Smooth muscle cell (in vitro differentiated cells): ENCODE measurements at regions not wholly inside any gene's neighbourhood (a gene's known extent, or its start where the extent isn't known, plus 50 kb on each side); places are given as distances from the start of the nearest gene placed in this dataset.

Source experiments
- DNase-seq: peaks from one replicate; lab custom pipeline; 2025; ENCODE audit not compliant: unreplicated experiment; lab: John Stamatoyannopoulos, UW
- H2AFZ ChIP-seq: fragments of 200-600 bp; sonication (generic); 2 replicates; pipeline ENCODE4 v1.6.0; 2016; ENCODE audit warnings: antibody characterized with exemption, low read depth, mild to moderate bottlenecking
- H3F3A ChIP-seq: fragments of 200-600 bp; sonication (generic); 2 replicates; pipeline ENCODE4 v1.6.0; 2017; ENCODE audit warnings: antibody characterized with exemption, low read depth
- H3K27ac ChIP-seq: fragments of 200-600 bp; sonication (generic); 2 replicates; pipeline ENCODE4 v1.5.1; 2016; ENCODE audit warnings: low read depth, mild to moderate bottlenecking
- H3K27me3 ChIP-seq: fragments of 200-600 bp; sonication (generic); 2 replicates; pipeline ENCODE4 v1.6.1; 2016; ENCODE audit warnings: low read depth, mild to moderate bottlenecking
- H3K36me3 ChIP-seq: fragments of 200-600 bp; sonication (generic); 2 replicates; pipeline ENCODE4 v1.5.1; 2016; ENCODE audit warnings: low read depth
- H3K4me1 ChIP-seq: fragments of 200-600 bp; sonication (generic); 2 replicates; pipeline ENCODE4 v1.5.1; 2016; ENCODE audit warnings: low read depth
- H3K4me2 ChIP-seq: fragments of 200-600 bp; sonication (generic); 2 replicates; pipeline ENCODE4 v1.6.0; 2016; ENCODE audit warnings: mild to moderate bottlenecking
- H3K4me3 ChIP-seq: fragments of 200-600 bp; sonication (generic); 2 replicates; pipeline ENCODE4 v1.5.1; 2016; ENCODE audit warnings: mild to moderate bottlenecking
- H3K79me2 ChIP-seq: fragments of 200-600 bp; sonication (generic); 2 replicates; pipeline ENCODE4 v1.6.0; 2016; ENCODE audit warnings: low read depth, mild to moderate bottlenecking
- H3K9ac ChIP-seq: fragments of 200-600 bp; sonication (generic); 2 replicates; pipeline ENCODE4 v1.6.0; 2016; ENCODE audit warnings: low read depth
- H3K9me3 ChIP-seq: fragments of 200-600 bp; sonication (generic); replicated peaks from 2 replicates; pipeline ENCODE4 v1.5.1; 2016; ENCODE audit warnings: low read depth
- H4K20me1 ChIP-seq: fragments of 200-600 bp; sonication (generic); 2 replicates; pipeline ENCODE4 v1.6.0; 2016; ENCODE audit warnings: low read depth
- WGBS: methylation state at CpG from one replicate; pipeline ENCODE4 v1.1.7; 2016; ENCODE audit warnings: low lambda C conversion rate; 5-methylcytosine and 5-hydroxymethylcytosine counted together
- TF ChIP-seq, protein P1 (sequence below): fragments of 200-600 bp; sonication (generic); IDR thresholded peaks from 2 replicates; pipeline ENCODE4 v1.5.1; 2017; ENCODE audit warnings: borderline replicate concordance, mild to moderate bottlenecking, antibody characterized with exemption; ENCODE audit not compliant: insufficient read depth, poor library complexity, severe bottlenecking

DNA sequence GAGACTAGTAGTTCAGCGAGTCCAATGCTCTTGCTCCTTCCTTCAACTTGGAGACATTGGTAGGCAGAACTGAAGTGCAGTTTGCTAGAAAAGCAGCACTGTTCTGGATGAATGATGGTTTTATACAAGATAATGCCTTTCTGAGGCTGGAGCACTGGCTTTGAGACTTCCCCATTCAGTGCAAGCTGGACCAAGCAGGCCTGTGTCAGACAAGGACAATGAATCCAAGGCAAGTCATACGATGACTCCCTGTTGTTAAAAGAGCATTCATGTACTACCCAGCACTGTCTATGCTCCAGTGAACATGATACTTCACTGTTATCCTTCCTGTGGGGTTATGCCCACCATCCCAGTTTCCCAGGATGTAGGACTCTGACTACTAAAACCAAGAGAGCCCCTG, 242.3 kb upstream of the RAG2 start:
- Histone ChIP-seq H3F3A (no peaks in the 10 kb centered on the region), H3K9ac (no peak overlapping the region), H3K79me2 (no peaks in the 10 kb centered on the region), H3K27ac (no peak overlapping the region), H3K4me2 (no peak overlapping the region), H3K4me3 (no peak overlapping the region), H3K36me3 (no peaks in the 10 kb centered on the region), H4K20me1 (no peaks in the 10 kb centered on the region), H3K4me1 (no peaks in the 10 kb centered on the region), H3K27me3 (peaks cover 5% of the 10 kb centered on the region), H3K9me3 (no peaks in the 10 kb centered on the region), H2AFZ (no peak overlapping the region)
- TF ChIP-seq, protein P1, sequence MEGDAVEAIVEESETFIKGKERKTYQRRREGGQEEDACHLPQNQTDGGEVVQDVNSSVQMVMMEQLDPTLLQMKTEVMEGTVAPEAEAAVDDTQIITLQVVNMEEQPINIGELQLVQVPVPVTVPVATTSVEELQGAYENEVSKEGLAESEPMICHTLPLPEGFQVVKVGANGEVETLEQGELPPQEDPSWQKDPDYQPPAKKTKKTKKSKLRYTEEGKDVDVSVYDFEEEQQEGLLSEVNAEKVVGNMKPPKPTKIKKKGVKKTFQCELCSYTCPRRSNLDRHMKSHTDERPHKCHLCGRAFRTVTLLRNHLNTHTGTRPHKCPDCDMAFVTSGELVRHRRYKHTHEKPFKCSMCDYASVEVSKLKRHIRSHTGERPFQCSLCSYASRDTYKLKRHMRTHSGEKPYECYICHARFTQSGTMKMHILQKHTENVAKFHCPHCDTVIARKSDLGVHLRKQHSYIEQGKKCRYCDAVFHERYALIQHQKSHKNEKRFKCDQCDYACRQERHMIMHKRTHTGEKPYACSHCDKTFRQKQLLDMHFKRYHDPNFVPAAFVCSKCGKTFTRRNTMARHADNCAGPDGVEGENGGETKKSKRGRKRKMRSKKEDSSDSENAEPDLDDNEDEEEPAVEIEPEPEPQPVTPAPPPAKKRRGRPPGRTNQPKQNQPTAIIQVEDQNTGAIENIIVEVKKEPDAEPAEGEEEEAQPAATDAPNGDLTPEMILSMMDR: no peak
- no peak for DNase-seq
- WGBS: 93% methylated on average over 2 of the region's 2 CpGs

GRCh38 chr11:36837831-36838437, 239.9 kb upstream of the RAG2 start:
- Histone ChIP-seq H3F3A (no peaks in the 10 kb centered on the region), H3K79me2 (no peaks in the 10 kb centered on the region), H4K20me1 (no peaks in the 10 kb centered on the region), H3K4me3 (no peak overlapping the region), H2AFZ (no peak overlapping the region), H3K36me3 (no peaks in the 10 kb centered on the region), H3K4me1 (no peaks in the 10 kb centered on the region), H3K27me3 (peaks cover 5% of the 10 kb centered on the region), H3K9ac (no peak overlapping the region), H3K27ac (no peak overlapping the region), H3K9me3 (no peaks in the 10 kb centered on the region), H3K4me2 (no peak overlapping the region)
- DNase-seq: no peak
- WGBS: 93% methylated on average over 1 of the region's 1 CpG
- TF ChIP-seq, protein P1: no peak

DNA sequence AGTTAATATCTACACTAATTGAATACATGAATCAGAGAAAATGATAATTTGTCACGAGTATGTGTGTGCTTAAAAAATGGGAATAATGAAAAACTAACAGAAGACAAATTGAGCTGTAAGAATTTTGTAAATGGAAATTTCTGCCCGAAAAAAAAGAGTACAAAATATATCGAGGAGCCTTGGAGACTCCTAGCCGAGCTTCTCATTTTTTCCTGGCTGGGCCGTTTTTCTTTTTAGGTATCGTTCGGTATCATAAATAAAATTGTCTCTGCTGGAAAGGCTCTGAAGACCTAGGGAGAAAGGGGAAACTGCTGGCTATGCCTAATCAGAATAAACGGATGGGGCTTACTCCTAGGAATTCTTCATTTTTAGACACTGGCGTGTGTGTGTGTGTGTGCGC, 227.2 kb upstream of the RAG2 start:
- no peaks in the 10 kb centered on the region for H3F3A ChIP-seq
- DNase-seq: no peak
- 88% methylated on average over 10 of the region's 10 CpGs for WGBS
- peaks cover 5% of the 10 kb centered on the region for H3K27me3 ChIP-seq
- H3K4me2 ChIP-seq: no peak overlapping the region
- TF ChIP-seq, protein P1: no peak
- H4K20me1 ChIP-seq: no peaks in the 10 kb centered on the region
- H3K4me1 ChIP-seq: no peaks in the 10 kb centered on the region
- H3K9ac ChIP-seq: no peak overlapping the region
- no peak overlapping the region for H3K4me3 ChIP-seq
- H3K27ac ChIP-seq: no peak overlapping the region
- H2AFZ ChIP-seq: no peak overlapping the region
- no peaks in the 10 kb centered on the region for H3K9me3 ChIP-seq
- no peaks in the 10 kb centered on the region for H3K36me3 ChIP-seq
- H3K79me2 ChIP-seq: no peaks in the 10 kb centered on the region

GRCh38 chr11:36824349-36824748, 226.3 kb upstream of the RAG2 start:
- H4K20me1 ChIP-seq: no peaks in the 10 kb centered on the region
- no peak overlapping the region for H3K4me2 ChIP-seq
- H3K36me3 ChIP-seq: no peaks in the 10 kb centered on the region
- peaks cover 5% of the 10 kb centered on the region for H3K27me3 ChIP-seq
- 91% methylated on average over 1 of the region's 1 CpG for WGBS
- no peaks in the 10 kb centered on the region for H3K4me1 ChIP-seq
- H3K27ac ChIP-seq: no peak overlapping the region
- H3K9ac ChIP-seq: no peak overlapping the region
- H3K79me2 ChIP-seq: no peaks in the 10 kb centered on the region
- H3F3A ChIP-seq: no peaks in the 10 kb centered on the region
- H2AFZ ChIP-seq: no peak overlapping the region
- no peaks in the 10 kb centered on the region for H3K9me3 ChIP-seq
- TF ChIP-seq, protein P1: no peak
- H3K4me3 ChIP-seq: no peak overlapping the region
- DNase-seq: no peak
